Body of pancreas (tissue), 4 donors: ENCODE measurements at regions not wholly inside any gene's neighbourhood (a gene's known extent, or its start where the extent isn't known, plus 50 kb on each side); places are given as distances from the start of the nearest gene placed in this dataset.

Source experiments
- ATAC-seq: fragments of 150-250 bp; one replicate; pipeline ENCODE4 v1.9.1; 2016
- DNase-seq, 4 donors: peaks; one replicate each; pipeline ENCODE4 v3.0.0-alpha.2; 2019
- H3K27ac ChIP-seq, 4 donors: fragments of 200-600 bp; sonication (generic); 1 replicate in 3 of 4; 2 replicates in 1 of 4; pipeline versions ENCODE4 v1.5.1 to v1.6.1; 2016 to 2019; ENCODE audit warnings: mild to moderate bottlenecking in 1 of 4, mixed read lengths in 1 of 4, moderate library complexity in 1 of 4
- H3K27me3 ChIP-seq, 2 donors: fragments of 200-600 bp; sonication (generic); one replicate each; pipeline ENCODE4 v1.6.0; 2016; ENCODE audit warnings: mild to moderate bottlenecking in 1 of 2
- H3K36me3 ChIP-seq, 2 donors: fragments of 200-600 bp; sonication (generic); replicated peaks in 1 of 2; 2 replicates each; pipeline ENCODE4 v1.5.1; 2016; ENCODE audit warnings: low read depth in 2 of 2; ENCODE audit not compliant: insufficient read depth in 1 of 2
- H3K4me1 ChIP-seq: fragments of 200-600 bp; sonication (generic); one replicate; pipeline ENCODE4 v1.6.0; 2016
- H3K4me3 ChIP-seq, 2 donors: fragments of 200-600 bp; sonication (generic); 1 replicate in 1 of 2; 2 replicates in 1 of 2; pipeline ENCODE4 v1.5.1; 2016 to 2019
- H3K9me3 ChIP-seq, 3 donors: fragments of 200-600 bp; sonication (generic); 1 replicate in 2 of 3; 2 replicates in 1 of 3; pipeline ENCODE4 v1.5.1; 2016
- POLR2A ChIP-seq, 3 donors: fragments of 450-650 bp; IDR thresholded peaks; one replicate each; pipeline ENCODE4 v1.6.1; 2016; ENCODE audit warnings: antibody characterized with exemption in 3 of 3, mild to moderate bottlenecking in 2 of 3
- WGBS, 2 donors: methylation state at CpG; one replicate each; pipeline ENCODE4 v1.1.5; 2017; 5-methylcytosine and 5-hydroxymethylcytosine counted together
- intact Hi-C: fragments of 100-400 bp; cut with DNase I; formaldehyde crosslinking; loops from one replicate; pipeline ENCODE4 v1.15.1; 2023
- TF ChIP-seq, protein P1 (sequence below), 7 experiments: fragments of 450-650 bp in 4 of 7; fragments of 200-600 bp in 3 of 7; sonication (generic) in 3 of 7; IDR thresholded peaks; one replicate each; pipeline ENCODE4 v1.5.1; 2016 to 2019; ENCODE audit warnings: antibody characterized with exemption in 7 of 7

DNA sequence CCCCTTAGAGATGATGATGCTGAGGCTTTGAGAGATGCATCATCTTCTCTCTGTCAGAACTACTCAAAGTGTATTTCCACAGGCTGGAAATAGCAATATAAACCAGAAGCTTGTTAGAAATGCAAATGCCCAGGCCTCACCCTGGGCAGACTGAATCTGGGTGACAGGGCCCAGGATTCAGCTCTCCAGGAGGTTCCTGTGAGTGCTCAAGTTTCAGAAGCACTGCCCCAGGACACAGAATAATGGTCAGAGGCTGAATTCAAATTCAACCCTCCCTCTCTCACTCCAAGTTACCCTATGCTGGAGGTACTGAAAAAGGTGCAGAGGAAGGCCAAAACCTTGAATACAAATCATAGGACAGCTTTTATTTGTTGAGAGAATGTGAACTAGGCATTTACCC lies 98.5 kb upstream of the NGF start:
- no peaks in the 10 kb centered on the region for H3K36me3 ChIP-seq
- H3K27me3 ChIP-seq, result no peaks in the 10 kb centered on the region
- intact Hi-C loops, result no loop called here
- H3K27ac ChIP-seq, result no peak overlapping the region
- DNase-seq (no peak), ATAC-seq (no peak)
- no peak overlapping the region for H3K4me3 ChIP-seq
- H3K4me1 ChIP-seq, result no peaks in the 10 kb centered on the region
- H3K9me3 ChIP-seq, result no peaks in the 10 kb centered on the region
- TF ChIP-seq, protein P1, sequence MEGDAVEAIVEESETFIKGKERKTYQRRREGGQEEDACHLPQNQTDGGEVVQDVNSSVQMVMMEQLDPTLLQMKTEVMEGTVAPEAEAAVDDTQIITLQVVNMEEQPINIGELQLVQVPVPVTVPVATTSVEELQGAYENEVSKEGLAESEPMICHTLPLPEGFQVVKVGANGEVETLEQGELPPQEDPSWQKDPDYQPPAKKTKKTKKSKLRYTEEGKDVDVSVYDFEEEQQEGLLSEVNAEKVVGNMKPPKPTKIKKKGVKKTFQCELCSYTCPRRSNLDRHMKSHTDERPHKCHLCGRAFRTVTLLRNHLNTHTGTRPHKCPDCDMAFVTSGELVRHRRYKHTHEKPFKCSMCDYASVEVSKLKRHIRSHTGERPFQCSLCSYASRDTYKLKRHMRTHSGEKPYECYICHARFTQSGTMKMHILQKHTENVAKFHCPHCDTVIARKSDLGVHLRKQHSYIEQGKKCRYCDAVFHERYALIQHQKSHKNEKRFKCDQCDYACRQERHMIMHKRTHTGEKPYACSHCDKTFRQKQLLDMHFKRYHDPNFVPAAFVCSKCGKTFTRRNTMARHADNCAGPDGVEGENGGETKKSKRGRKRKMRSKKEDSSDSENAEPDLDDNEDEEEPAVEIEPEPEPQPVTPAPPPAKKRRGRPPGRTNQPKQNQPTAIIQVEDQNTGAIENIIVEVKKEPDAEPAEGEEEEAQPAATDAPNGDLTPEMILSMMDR (IDR thresholded peaks at IDR 0.05), result no peak
- no peak for TF ChIP-seq POLR2A (IDR thresholded peaks at IDR 0.05)

DNA sequence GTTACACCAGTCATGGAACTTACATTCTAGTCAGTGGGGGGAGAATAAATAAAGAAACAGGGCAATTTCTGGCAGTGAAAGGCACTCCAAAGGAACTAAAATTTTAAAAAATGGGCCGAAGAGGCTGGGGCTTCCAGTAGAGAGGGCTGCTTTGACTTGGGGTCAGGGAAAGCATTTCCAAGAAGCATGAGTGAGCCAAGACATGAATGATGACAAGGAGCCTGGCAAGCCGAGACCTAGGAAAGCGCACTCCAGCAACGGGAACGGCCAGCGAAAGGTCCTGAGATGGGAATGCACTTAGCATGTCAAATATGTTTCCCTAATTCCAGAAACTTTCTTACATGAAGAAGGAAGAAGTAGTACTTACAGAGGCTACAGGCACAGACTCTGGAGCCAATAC lies 95.4 kb upstream of the NGF start:
- no peak overlapping the region for H3K4me3 ChIP-seq
- DNase-seq, result no peak
- H3K27me3 ChIP-seq, result no peaks in the 10 kb centered on the region
- no peaks in the 10 kb centered on the region for H3K9me3 ChIP-seq
- TF ChIP-seq, protein P1 (IDR thresholded peaks at IDR 0.05), result no peak
- no peak for TF ChIP-seq POLR2A (IDR thresholded peaks at IDR 0.05)
- H3K36me3 ChIP-seq, result no peaks in the 10 kb centered on the region
- no peaks in the 10 kb centered on the region for H3K4me1 ChIP-seq
- WGBS, 2 donors, result 70 to 74% methylated on average over 6 of the region's 6 CpGs
- intact Hi-C loops, result no loop called here
- no peak for ATAC-seq
- H3K27ac ChIP-seq, result no peak overlapping the region

DNA sequence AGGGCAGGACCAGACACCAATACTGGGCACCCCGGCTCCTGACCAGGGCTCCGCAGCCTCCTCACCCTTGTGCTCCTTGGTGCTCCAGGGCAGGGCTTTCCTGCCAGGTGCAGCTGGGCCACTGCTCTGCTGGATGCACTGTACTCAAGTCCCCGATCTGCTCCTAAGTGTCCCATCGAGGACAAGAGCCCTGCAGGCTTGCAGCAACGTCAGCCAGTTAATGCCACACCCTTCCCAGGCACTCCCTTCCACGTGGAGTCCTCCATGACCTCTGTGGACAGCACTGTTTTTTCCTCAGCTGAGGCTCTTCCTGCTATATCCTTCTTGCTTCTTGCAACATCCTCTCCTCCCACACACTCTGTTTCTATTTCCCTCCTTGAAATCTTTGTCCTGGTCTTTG lies 94.0 kb upstream of the NGF start:
- no peaks in the 10 kb centered on the region for H3K4me1 ChIP-seq
- no peak overlapping the region for H3K4me3 ChIP-seq
- intact Hi-C loops, result no loop called here
- no peak for ATAC-seq
- no peak for DNase-seq
- 44 to 51% methylated on average over 6 of the region's 6 CpGs for WGBS, 2 donors
- H3K27ac ChIP-seq, result no peak overlapping the region
- H3K27me3 ChIP-seq, result no peaks in the 10 kb centered on the region
- no peak for TF ChIP-seq POLR2A (IDR thresholded peaks at IDR 0.05)
- TF ChIP-seq, protein P1 (IDR thresholded peaks at IDR 0.05), result no peak
- H3K9me3 ChIP-seq, result no peaks in the 10 kb centered on the region
- no peaks in the 10 kb centered on the region for H3K36me3 ChIP-seq

GRCh38 chr1:115430441-115431158 lies 92.6 kb upstream of the NGF start:
- Histone ChIP-seq H3K27me3 (no peaks in the 10 kb centered on the region), H3K4me1 (no peaks in the 10 kb centered on the region), H3K27ac (no peak overlapping the region), H3K4me3 (no peak overlapping the region), H3K9me3 (no peaks in the 10 kb centered on the region), H3K36me3 (no peaks in the 10 kb centered on the region)
- 65 to 72% methylated on average over 7 of the region's 7 CpGs for WGBS, 2 donors
- DNase-seq, result no peak
- intact Hi-C loops, result no loop called here
- no peak for ATAC-seq
- TF ChIP-seq, protein P1 (IDR thresholded peaks at IDR 0.05), result no peak
- no peak for TF ChIP-seq POLR2A (IDR thresholded peaks at IDR 0.05)

DNA sequence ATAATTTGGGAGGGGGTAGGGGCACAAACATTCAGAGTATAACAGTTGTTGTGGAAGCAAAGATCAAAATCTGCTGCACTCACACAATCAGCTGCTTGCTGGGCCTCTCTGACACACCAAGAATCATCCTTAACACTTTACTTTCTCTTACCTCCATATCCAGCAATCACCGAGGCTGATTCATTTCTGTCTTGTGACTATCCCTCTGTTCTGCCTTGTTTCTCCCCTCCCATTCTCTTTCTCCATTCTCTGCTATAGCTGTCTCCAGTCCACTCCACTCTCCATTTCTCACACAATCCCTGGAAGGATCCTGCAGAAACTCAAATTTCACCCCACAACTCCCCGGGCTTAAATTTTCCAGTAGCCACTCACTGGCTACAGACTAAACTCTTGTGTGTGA lies 91.8 kb upstream of the NGF start:
- H3K36me3 ChIP-seq, result no peaks in the 10 kb centered on the region
- no peak overlapping the region for H3K4me3 ChIP-seq
- DNase-seq, result no peak
- no peak for ATAC-seq
- intact Hi-C loops, result no loop called here
- H3K27ac ChIP-seq, result no peak overlapping the region
- H3K27me3 ChIP-seq, result no peaks in the 10 kb centered on the region
- no peaks in the 10 kb centered on the region for H3K4me1 ChIP-seq
- TF ChIP-seq, protein P1 (IDR thresholded peaks at IDR 0.05), result no peak
- no peak for TF ChIP-seq POLR2A (IDR thresholded peaks at IDR 0.05)
- WGBS, 2 donors, result 79 to 80% methylated on average over 2 of the region's 2 CpGs
- no peaks in the 10 kb centered on the region for H3K9me3 ChIP-seq
